ENCODE measurements at regions not wholly inside any gene's neighbourhood (a gene's known extent, or its start where the extent isn't known, plus 50 kb on each side); places are given as distances from the start of the nearest gene placed in this dataset.
"Not testable (repeated sequence)": the region's sequence is repeated elsewhere in the genome, so short reads cannot be mapped to it uniquely, and the experiment has no call there.

DNA sequence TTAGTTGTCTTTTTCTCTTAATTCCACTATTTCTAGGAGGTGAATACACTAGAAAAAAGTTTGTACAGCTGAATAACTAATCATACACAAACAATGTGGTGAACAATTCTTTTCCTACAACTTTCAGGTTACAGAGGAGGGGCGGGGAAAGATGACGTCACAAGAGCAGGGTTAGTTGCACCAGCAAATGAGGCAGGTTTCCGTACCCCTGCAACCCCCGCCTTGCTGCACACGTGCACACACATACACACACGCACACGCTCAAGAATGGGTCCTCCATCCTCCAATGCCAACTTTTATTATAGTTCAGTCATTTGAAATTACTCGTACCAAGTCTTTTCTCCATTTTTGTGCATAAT is 122.8 kb downstream of the ARL4C start:
- no peak for DNase-seq (ENCODE audit: low spot score)

- DNase-seq (ENCODE audit: low spot score), result no peak
Observed at GRCh38 chr2:234373481-234374149, 123.3 kb downstream of the ARL4C start.

GRCh38 chr2:234373060-234373459 is 123.8 kb downstream of the ARL4C start:
- no peak for DNase-seq (ENCODE audit: low spot score)

- no peak for DNase-seq (ENCODE audit: low spot score)
Observed at GRCh38 chr2:234372506-234372905, 124.4 kb downstream of the ARL4C start.

- DNase-seq (ENCODE audit: low spot score), result no peak
Observed at GRCh38 chr2:234368861-234369261, 128.0 kb downstream of the ARL4C start.

- DNase-seq (ENCODE audit: low spot score), result no peak
Observed at GRCh38 chr2:234366891-234367290, 130.0 kb downstream of the ARL4C start.

GRCh38 chr2:234364661-234365060 is 132.2 kb downstream of the ARL4C start:
- DNase-seq (ENCODE audit: low spot score), result no peak

DNA sequence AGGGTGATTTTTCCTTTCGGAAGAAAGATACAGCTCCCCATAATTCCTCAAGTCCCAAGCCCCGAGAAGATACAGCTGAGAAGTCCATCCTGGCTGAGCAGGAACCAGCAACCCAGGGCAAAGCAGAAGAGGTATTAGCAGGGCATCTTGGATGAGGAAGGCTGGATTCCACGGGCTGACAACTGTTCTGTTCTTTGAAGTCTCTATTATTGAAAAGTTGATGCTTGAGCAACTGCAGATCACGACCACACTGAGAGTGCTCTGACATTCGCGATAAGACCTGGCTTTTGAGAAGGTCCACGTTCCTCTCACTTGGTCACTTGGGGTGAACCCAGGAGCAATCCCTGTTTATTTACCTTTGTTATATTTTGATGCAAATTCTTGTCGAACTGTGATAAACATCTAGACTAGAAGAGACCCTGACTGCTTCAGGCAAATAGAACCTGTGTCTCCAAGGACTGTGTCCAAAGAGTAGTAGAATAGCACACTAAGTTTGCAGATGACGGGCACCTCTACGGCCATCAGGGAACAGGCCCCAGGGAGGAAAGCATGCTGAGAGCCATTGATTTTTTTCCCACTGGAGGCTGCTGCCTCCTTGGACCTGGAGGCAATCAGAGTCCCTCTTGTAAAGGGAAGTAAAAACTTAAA is 133.1 kb downstream of the ARL4C start:
- no peak for DNase-seq (ENCODE audit: low spot score)

DNA sequence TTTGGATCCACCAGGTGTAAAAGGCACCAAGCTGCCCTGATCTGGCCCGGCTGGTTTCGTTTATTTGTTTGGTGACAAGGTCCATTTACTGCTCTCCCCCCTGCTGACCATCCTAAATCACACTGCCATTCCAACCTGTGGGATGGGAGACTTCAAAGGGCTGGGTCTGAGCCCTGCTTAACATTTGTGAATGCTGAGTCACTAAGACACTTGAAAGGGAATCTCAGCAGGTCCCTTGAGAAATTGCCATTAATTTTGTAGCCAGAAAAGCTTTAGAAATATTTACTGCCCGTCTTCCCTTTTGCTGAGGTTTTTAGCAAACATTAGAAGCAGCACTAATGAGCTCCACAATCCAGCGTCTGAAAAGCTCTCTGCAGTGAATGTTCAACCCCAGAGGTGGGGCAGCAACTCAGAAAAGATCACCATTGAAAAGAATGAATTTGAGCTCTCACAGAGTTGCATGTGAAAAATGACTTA is 133.8 kb downstream of the ARL4C start:
- no peak for DNase-seq (ENCODE audit: low spot score)

GRCh38 chr2:234360313-234360975 is 136.4 kb downstream of the ARL4C start:
- DNase-seq (ENCODE audit: low spot score), result not testable (repeated sequence)

DNA sequence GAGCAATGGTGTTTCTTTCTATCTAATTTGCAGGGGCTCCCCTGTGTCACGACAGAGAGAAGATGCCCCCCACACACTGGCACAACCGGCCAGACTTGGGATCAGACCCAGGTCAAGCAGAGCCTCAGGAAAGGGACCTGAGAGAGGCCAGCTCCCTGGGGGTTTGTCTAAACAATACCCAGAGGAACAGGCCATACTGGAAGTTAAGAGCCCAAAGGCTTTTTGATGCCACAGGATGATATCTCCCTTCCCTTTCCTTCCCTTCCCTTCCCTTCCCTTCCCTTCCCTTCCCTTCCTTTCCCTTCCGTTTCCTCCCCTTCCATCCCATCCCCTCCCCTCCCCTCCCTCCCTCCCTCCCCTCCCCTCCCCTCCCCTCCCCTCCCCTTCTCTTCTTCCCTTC is 139.2 kb downstream of the ARL4C start:
- DNase-seq (ENCODE audit: low spot score), result no peak

DNA sequence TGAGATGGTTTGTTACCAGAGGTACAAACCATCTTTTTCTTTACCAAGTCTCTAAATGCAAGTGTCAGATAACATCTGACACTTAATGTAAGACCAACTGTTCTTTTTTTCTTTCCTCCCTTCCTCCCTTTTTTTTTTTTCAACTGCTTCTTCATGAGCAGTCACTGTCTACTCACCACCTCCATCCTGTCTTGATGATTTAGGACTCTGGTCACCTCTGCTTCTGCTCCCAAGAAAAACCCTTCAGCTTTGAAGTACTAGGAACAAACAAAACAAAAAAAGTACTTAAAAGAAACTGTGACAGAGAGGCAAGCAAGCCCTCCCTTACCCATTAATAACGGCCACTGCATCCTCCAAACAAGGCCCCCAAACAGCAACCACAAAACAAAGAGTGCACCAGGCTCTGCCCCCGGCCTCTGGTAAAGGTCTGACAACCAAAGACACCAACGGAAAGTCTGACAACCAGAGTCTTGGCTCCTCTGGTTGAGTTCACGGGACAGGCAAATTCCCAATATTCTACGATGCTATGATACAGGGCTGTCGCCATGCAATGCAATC is 141.0 kb downstream of the ARL4C start:
- DNase-seq (ENCODE audit: low spot score), result no peak

DNA sequence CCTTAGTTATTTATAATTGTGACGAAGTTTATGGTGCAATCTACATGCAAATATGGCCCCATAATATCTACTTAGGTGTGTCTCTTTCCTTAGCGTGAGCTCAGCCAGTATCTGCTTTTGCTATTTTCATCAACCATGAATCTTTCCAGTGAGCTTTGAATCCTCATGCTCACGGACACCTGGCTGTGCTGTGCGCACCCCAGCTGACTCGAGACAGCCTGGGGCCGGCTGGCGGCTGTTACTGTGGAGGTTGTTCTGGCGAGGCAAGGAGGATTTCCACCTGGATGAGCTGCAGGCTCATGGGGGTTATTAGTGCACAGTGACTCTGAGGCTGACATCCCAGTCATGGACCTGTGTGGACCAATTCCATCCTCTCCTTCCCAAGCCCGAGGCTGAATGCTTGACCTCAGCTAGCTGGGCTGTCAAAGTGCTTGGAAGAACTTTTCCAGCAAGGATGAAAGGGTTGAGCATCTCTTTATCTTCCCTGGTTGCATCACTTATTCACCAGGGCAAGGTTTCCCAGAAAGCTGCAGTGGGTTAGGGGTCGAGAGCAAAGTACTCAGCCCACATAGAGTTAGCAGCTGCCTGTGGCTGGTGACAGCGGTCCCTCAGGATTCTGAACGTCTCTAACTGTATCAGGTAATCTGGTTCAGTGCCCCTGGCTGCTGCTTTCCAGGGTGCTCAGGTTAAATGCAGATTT is 141.7 kb downstream of the ARL4C start:
- DNase-seq (ENCODE audit: low spot score), result no peak

- no peak for DNase-seq (ENCODE audit: low spot score)
Observed at GRCh38 chr2:234352270-234352669, 144.6 kb downstream of the ARL4C start.

DNA sequence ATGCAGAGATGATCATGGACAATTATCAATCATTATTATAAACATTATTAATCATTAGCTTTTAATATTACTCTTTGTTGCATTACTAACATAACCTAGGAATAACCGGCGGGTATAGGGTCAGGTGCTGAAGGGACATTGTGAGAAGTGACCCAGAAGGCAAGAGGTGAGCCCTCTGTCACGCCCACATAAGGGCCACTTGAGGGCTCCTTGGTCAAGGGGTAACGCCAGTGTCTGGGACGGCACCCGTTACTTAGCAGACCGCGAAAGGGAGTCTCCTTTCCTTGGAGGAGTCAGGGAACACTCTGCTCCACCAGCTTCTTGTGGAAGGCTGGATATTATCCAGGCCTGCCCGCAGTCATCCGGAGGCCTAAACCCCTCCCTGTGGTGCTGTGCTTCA is 145.0 kb downstream of the ARL4C start:
- not testable (repeated sequence) for DNase-seq (ENCODE audit: low spot score)

DNA sequence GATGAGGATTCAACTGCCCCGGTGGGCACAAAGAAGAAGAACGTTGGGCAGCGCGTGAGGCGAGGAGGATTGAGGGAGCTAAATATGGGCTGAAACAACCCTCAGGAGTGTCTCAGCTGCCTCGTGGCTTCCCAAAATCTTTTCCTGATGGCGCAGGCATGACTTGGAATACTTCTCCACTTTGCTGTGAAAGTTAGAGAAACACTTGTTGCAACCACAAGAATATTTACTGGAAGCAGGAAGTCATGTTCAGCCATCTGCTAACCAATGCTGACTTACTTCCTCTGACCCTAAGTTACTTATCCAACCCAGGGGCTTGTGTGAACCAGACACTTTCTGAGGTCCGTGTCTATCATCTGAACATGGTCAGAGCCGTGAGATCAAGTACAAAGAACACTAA is 148.8 kb downstream of the ARL4C start:
- no peak for DNase-seq (ENCODE audit: low spot score)

- no peak for DNase-seq (ENCODE audit: low spot score)
Observed at GRCh38 chr2:234345921-234346320, 151.0 kb downstream of the ARL4C start.

DNA sequence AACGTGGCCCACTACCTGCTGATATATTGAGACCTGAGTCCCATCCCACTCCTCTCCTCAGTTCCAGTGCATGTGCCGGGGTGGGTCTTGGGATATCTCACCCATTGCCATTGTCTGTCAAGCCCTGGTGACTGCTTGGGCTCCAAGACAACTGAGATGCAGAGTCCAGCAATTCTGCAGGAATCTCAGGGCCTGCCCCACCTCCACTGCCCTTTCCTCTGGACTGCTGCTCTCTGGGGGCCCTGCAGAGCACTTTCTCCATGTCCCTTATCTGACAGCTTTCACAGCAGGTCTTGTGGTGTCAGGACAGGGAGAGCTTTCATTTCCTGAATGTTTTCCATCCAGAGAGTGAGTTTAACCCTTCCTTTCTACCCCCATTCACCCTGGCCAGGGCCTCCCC is 152.9 kb downstream of the ARL4C start:
- no peak for DNase-seq (ENCODE audit: low spot score)

- no peak for DNase-seq (ENCODE audit: low spot score)
Observed at GRCh38 chr2:234343372-234343771, 153.5 kb downstream of the ARL4C start.

DNA sequence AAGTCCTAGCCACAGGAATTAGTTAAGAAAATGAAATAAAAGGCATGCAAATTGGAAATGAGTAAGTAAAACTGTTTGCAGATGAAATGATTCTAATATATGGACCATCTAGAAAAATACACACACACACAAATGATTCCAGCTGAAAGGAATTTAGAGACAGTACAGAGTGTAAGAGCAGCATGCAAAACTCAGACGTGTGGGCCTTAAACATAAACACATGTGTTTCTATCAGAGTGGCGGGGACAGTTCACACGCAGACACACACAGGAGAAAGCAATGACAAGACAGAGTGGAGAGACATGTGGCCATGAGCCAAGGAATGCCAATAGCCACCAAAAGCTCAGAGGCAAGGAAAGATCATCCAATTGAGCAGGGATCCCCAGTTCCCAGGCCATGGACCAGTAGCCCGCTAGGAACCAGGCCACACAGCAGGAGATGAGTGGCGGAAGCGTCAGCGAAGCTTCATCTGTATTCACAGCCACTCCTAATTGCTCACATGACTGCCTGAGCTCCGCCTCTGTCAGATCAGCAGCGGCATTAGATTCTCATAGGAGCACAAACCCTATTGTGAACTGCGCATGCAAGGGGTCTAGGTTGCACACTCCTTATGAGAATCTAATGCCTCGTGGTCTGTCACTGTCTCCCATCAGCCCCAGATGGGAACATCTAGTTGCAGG is 155.4 kb downstream of the ARL4C start:
- DNase-seq (ENCODE audit: low spot score), result no peak

- no peak for DNase-seq (ENCODE audit: low spot score)
Observed at GRCh38 chr2:234339501-234339900, 157.4 kb downstream of the ARL4C start.

GRCh38 chr2:234339011-234339410 is 157.9 kb downstream of the ARL4C start:
- no peak for DNase-seq (ENCODE audit: low spot score)
